HepG2 (cell line): ENCODE measurements at regions not wholly inside any gene's neighbourhood (a gene's known extent, or its start where the extent isn't known, plus 50 kb on each side); places are given as distances from the start of the nearest gene placed in this dataset.

Source experiments
- ATAC-seq: fragments of 200-7000 bp; cut with Tn5 transposase; 3 replicates; pipeline ENCODE4 v1.9.1; 2020; ENCODE audit warnings: mild to moderate bottlenecking, moderate library complexity
- BruUV-seq: library from RNA; stranded (reverse); fragments of 400-500 nt; replicated peaks from 2 replicates; lab custom pipeline; 2021; lab: Mats Ljungman, UMichigan
- CTCF ChIA-PET: fragments of 300-600 bp; formaldehyde crosslinking; extraction: SDS; loops from one replicate; lab custom pipeline; 2021; ENCODE audit warnings: low total read pairs, inconsistent platforms, low intra/inter-chr PET ratio; lab: Yijun Ruan, JAX
- POLR2A ChIA-PET: fragments of 350-600 bp; sonication (Branson Sonifier 250); formaldehyde crosslinking; loops from one replicate; lab custom pipeline; 2020; ENCODE audit warnings: antibody characterized with exemption, inconsistent platforms; lab: Yijun Ruan, JAX
- DNase-seq: peaks from one replicate; pipeline ENCODE4 v3.0.0-alpha.2; 2015; ENCODE audit warnings: low spot score
- FAIRE-seq: peaks from 3 replicates; lab custom pipeline; 2011; peaks lifted over from hg19 to GRCh38; lab: Jason Lieb, UNC
- H2AFZ ChIP-seq: one replicate; pipeline ENCODE4 v1.6.1; 2011; ENCODE audit warnings: low read length, inconsistent platforms
- H3K27ac ChIP-seq: fragments of 300-600 bp; 3 replicates; pipeline ENCODE4 v1.8.0; 2011; ENCODE audit warnings: mixed run types, mild to moderate bottlenecking, mixed read lengths, low read length, inconsistent platforms; ENCODE audit not compliant: insufficient read depth; ENCODE audit errors: extremely low read length
- H3K27me3 ChIP-seq, 2 experiments: fragments of 200-600 bp in 1 of 2; 2 replicates in 1 of 2; 3 replicates in 1 of 2; pipeline versions ENCODE4 v1.6.0 to v1.8.0; 2011; ENCODE audit warnings: low read length in 2 of 2, mild to moderate bottlenecking in 2 of 2, moderate library complexity in 2 of 2, inconsistent platforms in 1 of 2; ENCODE audit not compliant: insufficient read depth in 2 of 2, control insufficient read depth in 1 of 2
- H3K36me3 ChIP-seq, 2 experiments: fragments of 200-600 bp in 1 of 2; replicated peaks in 1 of 2; 2 replicates in 1 of 2; 3 replicates in 1 of 2; pipeline versions ENCODE4 v1.5.1 to v1.8.0; 2011; ENCODE audit warnings: low read length in 2 of 2, inconsistent platforms in 1 of 2; ENCODE audit not compliant: insufficient read depth in 2 of 2, control insufficient read depth in 1 of 2
- H3K4me1 ChIP-seq: 2 replicates; pipeline ENCODE4 v1.5.1; 2012; ENCODE audit warnings: low read length, inconsistent platforms; ENCODE audit not compliant: insufficient read depth
- H3K4me2 ChIP-seq: 2 replicates; pipeline ENCODE4 v1.6.0; 2011; ENCODE audit warnings: low read depth, low read length, inconsistent platforms
- H3K4me3 ChIP-seq, 3 experiments: fragments of 200-600 bp in 1 of 3; sonication (generic), shearing (Covaris generic) in 1 of 3; replicated peaks in 1 of 3; 2 replicates each; pipeline ENCODE4 v1.5.1; 2011 to 2016; ENCODE audit warnings: low read length in 3 of 3, inconsistent platforms in 2 of 3, low read depth in 2 of 3, mild to moderate bottlenecking in 2 of 3, control low read depth in 1 of 3, mixed read lengths in 1 of 3; ENCODE audit not compliant: insufficient read depth in 1 of 3
- H3K79me2 ChIP-seq: one replicate; pipeline ENCODE4 v1.6.1; 2011; ENCODE audit warnings: low read length, inconsistent platforms; ENCODE audit not compliant: insufficient read depth
- H3K9ac ChIP-seq: 2 replicates; pipeline ENCODE4 v1.6.0; 2011; ENCODE audit warnings: mild to moderate bottlenecking, low read depth, low read length, inconsistent platforms; ENCODE audit not compliant: insufficient read depth
- H3K9me3 ChIP-seq: 2 replicates; pipeline ENCODE4 v1.5.1; 2012; ENCODE audit warnings: mild to moderate bottlenecking, low read length
- H4K20me1 ChIP-seq: 2 replicates; pipeline ENCODE4 v1.6.0; 2011; ENCODE audit warnings: inconsistent platforms, mild to moderate bottlenecking, low read length, moderate library complexity; ENCODE audit not compliant: insufficient read depth
- GFI1 ChIP-seq: sonication (generic); formaldehyde crosslinking; IDR thresholded peaks from 2 replicates; pipeline ENCODE4 v1.5.0; 2020; ENCODE audit warnings: missing genetic modification reagents, mild to moderate bottlenecking, borderline replicate concordance
- NFYB ChIP-seq: sonication (generic); formaldehyde crosslinking; IDR thresholded peaks from 2 replicates; pipeline ENCODE4 v1.4.0; 2020; ENCODE audit warnings: missing genetic modification reagents
- SMC3 ChIP-seq: IDR thresholded peaks from 2 replicates; pipeline ENCODE4 v1.6.1; 2011; ENCODE audit warnings: low read length, improper control_type of control experiment
- ZBTB8A ChIP-seq: sonication (generic); formaldehyde crosslinking; IDR thresholded peaks from 2 replicates; pipeline ENCODE4 v1.4.0; 2020; ENCODE audit warnings: mild to moderate bottlenecking, low read depth, missing genetic modification reagents, borderline replicate concordance
- ZNF549 ChIP-seq: sonication (generic); formaldehyde crosslinking; IDR thresholded peaks from 2 replicates; pipeline ENCODE4 v1.5.0; 2020; ENCODE audit warnings: missing genetic modification reagents
- ZSCAN29 ChIP-seq: sonication (generic); formaldehyde crosslinking; conservative IDR thresholded peaks from 2 replicates; pipeline ENCODE4 v1.4.0; 2020; ENCODE audit warnings: mild to moderate bottlenecking, missing genetic modification reagents
- WGBS: methylation state at CpG from one replicate; pipeline ENCODE4 v1.1.6; 2017; ENCODE audit warnings: low lambda C conversion rate; 5-methylcytosine and 5-hydroxymethylcytosine counted together
- in situ Hi-C: cut with HindIII; loops from 2 replicates; pipeline ENCODE4 v1.10.0; 2017; ENCODE audit warnings: low pct_unique_long_range_greater_than_20kb; ENCODE audit not compliant: extremely low pct_ligation_motif_present
- intact Hi-C: fragments of 100-400 bp; cut with micrococcal nuclease; formaldehyde crosslinking; loops from one replicate; pipeline ENCODE4 v1.10.0; 2022; ENCODE audit not compliant: unreplicated experiment
- TF ChIP-seq, protein P1 (sequence below), 2 experiments: sonication (generic) in 1 of 2; formaldehyde crosslinking in 1 of 2; IDR thresholded peaks; 2 replicates each; pipeline versions ENCODE4 v1.5.1 to v1.6.1; 2011 to 2020; ENCODE audit warnings: borderline replicate concordance in 1 of 2, low read depth in 1 of 2, low read length in 1 of 2, mild to moderate bottlenecking in 1 of 2, missing genetic modification reagents in 1 of 2, moderate library complexity in 1 of 2
- TF ChIP-seq, protein P2 (sequence below): sonication (generic); formaldehyde crosslinking; IDR thresholded peaks from 2 replicates; pipeline ENCODE4 v1.5.0; 2020; ENCODE audit warnings: missing genetic modification reagents
- TF ChIP-seq, protein P3 (sequence below): sonication (generic); formaldehyde crosslinking; IDR thresholded peaks from 2 replicates; pipeline ENCODE4 v1.9.0; 2021; ENCODE audit warnings: missing genetic modification reagents, borderline replicate concordance
- TF ChIP-seq, protein P4 (sequence below): sonication (generic); formaldehyde crosslinking; IDR thresholded peaks from 2 replicates; pipeline ENCODE4 v1.5.0; 2020; ENCODE audit warnings: missing genetic modification reagents, mild to moderate bottlenecking, borderline replicate concordance
- TF ChIP-seq, protein P5 (sequence below): sonication (generic); formaldehyde crosslinking; IDR thresholded peaks from 2 replicates; pipeline ENCODE4 v1.4.0; 2020; ENCODE audit warnings: missing genetic modification reagents

DNA sequence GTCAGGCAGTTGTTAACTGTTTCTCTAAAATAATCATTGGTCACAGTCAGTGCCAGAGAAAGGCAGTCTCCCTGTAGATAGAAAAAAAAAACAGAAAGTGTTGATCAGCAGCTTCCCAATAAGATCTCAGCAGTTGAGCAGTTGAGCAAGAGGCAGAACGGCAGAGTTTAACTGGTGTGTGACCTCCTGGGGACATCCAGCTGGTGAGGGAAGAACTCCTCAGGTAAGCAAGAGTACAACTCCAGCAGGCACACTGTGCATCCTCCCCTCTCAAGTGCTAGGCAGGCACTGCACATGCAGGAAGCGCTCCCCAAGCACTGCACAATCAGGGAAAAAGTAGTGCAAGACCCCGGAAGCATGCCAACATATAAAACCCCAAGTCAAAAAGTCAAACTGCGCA lies 1287.2 kb downstream of the NSUN3 start (continued):
- TF ChIP-seq, protein P1, sequence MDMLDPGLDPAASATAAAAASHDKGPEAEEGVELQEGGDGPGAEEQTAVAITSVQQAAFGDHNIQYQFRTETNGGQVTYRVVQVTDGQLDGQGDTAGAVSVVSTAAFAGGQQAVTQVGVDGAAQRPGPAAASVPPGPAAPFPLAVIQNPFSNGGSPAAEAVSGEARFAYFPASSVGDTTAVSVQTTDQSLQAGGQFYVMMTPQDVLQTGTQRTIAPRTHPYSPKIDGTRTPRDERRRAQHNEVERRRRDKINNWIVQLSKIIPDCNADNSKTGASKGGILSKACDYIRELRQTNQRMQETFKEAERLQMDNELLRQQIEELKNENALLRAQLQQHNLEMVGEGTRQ (IDR thresholded peaks at IDR 0.05; ENCODE audit: low read depth, low read length), result no peak
- TF ChIP-seq, protein P1 (CRISPR knock-in tag; IDR thresholded peaks at IDR 0.05; ENCODE audit: borderline replicate concordance), result no peak
- TF ChIP-seq, protein P2, sequence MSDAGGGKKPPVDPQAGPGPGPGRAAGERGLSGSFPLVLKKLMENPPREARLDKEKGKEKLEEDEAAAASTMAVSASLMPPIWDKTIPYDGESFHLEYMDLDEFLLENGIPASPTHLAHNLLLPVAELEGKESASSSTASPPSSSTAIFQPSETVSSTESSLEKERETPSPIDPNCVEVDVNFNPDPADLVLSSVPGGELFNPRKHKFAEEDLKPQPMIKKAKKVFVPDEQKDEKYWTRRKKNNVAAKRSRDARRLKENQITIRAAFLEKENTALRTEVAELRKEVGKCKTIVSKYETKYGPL (CRISPR knock-in tag), result no peak
- no peak for TF ChIP-seq ZSCAN29 (CRISPR knock-in tag)
- TF ChIP-seq, protein P3, sequence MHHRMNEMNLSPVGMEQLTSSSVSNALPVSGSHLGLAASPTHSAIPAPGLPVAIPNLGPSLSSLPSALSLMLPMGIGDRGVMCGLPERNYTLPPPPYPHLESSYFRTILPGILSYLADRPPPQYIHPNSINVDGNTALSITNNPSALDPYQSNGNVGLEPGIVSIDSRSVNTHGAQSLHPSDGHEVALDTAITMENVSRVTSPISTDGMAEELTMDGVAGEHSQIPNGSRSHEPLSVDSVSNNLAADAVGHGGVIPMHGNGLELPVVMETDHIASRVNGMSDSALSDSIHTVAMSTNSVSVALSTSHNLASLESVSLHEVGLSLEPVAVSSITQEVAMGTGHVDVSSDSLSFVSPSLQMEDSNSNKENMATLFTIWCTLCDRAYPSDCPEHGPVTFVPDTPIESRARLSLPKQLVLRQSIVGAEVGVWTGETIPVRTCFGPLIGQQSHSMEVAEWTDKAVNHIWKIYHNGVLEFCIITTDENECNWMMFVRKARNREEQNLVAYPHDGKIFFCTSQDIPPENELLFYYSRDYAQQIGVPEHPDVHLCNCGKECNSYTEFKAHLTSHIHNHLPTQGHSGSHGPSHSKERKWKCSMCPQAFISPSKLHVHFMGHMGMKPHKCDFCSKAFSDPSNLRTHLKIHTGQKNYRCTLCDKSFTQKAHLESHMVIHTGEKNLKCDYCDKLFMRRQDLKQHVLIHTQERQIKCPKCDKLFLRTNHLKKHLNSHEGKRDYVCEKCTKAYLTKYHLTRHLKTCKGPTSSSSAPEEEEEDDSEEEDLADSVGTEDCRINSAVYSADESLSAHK (CRISPR knock-in tag), result no peak
- TF ChIP-seq ZBTB8A (CRISPR knock-in tag), result no peak

DNA sequence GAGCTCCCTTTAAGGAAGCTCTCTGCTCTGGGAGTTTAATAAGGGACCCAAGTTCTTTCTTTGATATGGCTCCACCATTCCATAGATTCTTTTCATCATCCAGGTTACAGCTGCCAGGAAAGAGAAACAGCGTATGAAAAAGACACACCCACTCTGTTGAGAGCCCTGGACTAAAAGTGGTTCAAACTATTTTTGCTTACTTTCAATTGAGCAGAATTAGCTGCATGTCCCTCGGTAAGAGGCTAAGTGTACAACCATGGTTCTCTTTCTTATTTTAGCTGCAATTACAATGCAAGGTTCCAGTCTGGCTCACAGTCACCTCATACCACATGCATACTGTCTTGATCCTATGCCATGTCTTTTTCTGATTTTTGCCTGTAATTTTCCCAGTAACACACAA lies 1288.3 kb downstream of the NSUN3 start:
- Histone ChIP-seq H3K79me2 (no peaks in the 10 kb centered on the region), H3K4me2 (no peak overlapping the region), H3K36me3 (no peaks in the 10 kb centered on the region), H4K20me1 (no peaks in the 10 kb centered on the region), H3K27ac (no peak overlapping the region), H3K9ac (no peak overlapping the region), H3K9me3 (no peaks in the 10 kb centered on the region), H3K4me3 (no peak overlapping the region), H2AFZ (no peak overlapping the region), H3K27me3 (no peaks in the 10 kb centered on the region), H3K4me1 (no peaks in the 10 kb centered on the region)
- POLR2A ChIA-PET, result no interaction called here
- intact Hi-C loops, result no loop called here
- FAIRE-seq, result no peak
- in situ Hi-C loops, result no loop called here
- BruUV-seq, result no TSS peak
- CTCF ChIA-PET, result no interaction called here
- DNase-seq, result no peak
- ATAC-seq, result no peak
- 19% methylated on average over 2 of the region's 2 CpGs for WGBS
- TF ChIP-seq, protein P4, sequence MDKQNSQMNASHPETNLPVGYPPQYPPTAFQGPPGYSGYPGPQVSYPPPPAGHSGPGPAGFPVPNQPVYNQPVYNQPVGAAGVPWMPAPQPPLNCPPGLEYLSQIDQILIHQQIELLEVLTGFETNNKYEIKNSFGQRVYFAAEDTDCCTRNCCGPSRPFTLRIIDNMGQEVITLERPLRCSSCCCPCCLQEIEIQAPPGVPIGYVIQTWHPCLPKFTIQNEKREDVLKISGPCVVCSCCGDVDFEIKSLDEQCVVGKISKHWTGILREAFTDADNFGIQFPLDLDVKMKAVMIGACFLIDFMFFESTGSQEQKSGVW (CRISPR knock-in tag), result no peak
- TF ChIP-seq SMC3 (no peak), GFI1 (CRISPR knock-in tag) (no peak), NFYB (CRISPR knock-in tag) (no peak), ZNF549 (CRISPR knock-in tag) (no peak)
- TF ChIP-seq, protein P5, sequence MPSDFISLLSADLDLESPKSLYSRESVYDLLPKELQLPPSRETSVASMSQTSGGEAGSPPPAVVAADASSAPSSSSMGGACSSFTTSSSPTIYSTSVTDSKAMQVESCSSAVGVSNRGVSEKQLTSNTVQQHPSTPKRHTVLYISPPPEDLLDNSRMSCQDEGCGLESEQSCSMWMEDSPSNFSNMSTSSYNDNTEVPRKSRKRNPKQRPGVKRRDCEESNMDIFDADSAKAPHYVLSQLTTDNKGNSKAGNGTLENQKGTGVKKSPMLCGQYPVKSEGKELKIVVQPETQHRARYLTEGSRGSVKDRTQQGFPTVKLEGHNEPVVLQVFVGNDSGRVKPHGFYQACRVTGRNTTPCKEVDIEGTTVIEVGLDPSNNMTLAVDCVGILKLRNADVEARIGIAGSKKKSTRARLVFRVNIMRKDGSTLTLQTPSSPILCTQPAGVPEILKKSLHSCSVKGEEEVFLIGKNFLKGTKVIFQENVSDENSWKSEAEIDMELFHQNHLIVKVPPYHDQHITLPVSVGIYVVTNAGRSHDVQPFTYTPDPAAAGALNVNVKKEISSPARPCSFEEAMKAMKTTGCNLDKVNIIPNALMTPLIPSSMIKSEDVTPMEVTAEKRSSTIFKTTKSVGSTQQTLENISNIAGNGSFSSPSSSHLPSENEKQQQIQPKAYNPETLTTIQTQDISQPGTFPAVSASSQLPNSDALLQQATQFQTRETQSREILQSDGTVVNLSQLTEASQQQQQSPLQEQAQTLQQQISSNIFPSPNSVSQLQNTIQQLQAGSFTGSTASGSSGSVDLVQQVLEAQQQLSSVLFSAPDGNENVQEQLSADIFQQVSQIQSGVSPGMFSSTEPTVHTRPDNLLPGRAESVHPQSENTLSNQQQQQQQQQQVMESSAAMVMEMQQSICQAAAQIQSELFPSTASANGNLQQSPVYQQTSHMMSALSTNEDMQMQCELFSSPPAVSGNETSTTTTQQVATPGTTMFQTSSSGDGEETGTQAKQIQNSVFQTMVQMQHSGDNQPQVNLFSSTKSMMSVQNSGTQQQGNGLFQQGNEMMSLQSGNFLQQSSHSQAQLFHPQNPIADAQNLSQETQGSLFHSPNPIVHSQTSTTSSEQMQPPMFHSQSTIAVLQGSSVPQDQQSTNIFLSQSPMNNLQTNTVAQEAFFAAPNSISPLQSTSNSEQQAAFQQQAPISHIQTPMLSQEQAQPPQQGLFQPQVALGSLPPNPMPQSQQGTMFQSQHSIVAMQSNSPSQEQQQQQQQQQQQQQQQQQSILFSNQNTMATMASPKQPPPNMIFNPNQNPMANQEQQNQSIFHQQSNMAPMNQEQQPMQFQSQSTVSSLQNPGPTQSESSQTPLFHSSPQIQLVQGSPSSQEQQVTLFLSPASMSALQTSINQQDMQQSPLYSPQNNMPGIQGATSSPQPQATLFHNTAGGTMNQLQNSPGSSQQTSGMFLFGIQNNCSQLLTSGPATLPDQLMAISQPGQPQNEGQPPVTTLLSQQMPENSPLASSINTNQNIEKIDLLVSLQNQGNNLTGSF (CRISPR knock-in tag), result no peak
